Midbrain (tissue), 1 donor: ENCODE measurements at regions not wholly inside any gene's neighbourhood (a gene's known extent, or its start where the extent isn't known, plus 50 kb on each side); places are given as distances from the start of the nearest gene placed in this dataset.
"Not testable (repeated sequence)": the region's sequence is repeated elsewhere in the genome, so short reads cannot be mapped to it uniquely, and the experiment has no call there.

Source experiments
- DNase-seq: peaks from one replicate; lab custom pipeline; 2025; lab: John Stamatoyannopoulos, UW

DNA sequence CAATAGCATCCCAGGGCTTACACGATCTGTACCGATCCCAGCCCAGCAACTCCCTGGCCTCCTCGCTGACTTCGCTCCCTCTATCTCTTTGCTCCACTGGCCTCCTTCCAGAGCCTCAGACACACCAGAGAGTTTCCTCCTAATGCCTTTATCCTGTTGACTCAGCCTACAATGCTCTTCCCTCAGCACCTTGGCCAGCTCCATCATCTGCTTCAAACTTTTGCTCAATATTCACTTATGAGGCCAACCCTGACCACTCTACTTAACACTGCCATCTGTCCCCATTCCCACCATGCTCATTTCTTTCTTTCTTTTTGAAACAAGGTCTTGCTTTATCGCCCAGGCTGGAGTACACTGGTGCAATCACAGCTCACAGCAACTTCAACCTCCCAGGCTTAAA is 180.9 kb downstream of the CEP170 start:
- not testable (repeated sequence) for DNase-seq

DNA sequence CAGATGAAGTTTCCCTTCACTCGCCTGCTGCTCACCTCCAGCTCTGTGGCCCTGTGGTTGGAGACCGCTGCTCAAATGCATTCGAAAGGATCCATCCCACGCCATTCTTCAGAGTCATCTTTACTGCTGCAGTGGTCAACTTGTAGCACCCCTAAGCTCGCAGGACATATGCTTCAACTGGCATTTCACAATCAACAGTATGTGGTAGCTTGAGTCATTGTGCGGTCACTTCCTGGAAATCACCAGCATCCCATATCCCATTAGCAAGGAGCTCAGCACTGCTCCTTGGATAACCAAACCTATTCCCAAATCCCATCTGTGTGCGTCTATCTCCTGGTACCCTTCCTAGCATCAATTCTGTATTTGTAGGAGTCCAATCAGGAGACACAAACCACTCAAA is 188.0 kb downstream of the CEP170 start:
- DNase-seq, result not testable (repeated sequence)

DNA sequence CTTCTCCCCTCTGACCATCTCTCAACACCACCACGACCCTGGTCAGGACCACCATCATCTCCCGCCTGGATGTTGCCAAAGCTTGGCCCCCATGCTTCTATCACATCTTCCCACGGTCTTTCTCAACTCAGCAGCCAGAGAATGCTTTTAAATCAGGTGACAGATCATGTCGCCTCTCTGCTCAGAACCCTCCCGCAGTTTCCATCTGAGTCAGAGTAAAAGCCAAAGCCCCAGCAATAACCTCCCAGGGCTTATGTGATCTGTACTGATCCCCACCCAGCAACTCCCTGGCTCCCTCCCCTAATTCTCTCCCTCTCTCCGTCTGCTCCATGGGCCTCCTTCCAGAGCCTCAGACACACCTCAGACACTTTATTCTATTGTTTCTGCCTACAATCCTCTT is 193.1 kb downstream of the CEP170 start:
- DNase-seq, result not testable (repeated sequence)

DNA sequence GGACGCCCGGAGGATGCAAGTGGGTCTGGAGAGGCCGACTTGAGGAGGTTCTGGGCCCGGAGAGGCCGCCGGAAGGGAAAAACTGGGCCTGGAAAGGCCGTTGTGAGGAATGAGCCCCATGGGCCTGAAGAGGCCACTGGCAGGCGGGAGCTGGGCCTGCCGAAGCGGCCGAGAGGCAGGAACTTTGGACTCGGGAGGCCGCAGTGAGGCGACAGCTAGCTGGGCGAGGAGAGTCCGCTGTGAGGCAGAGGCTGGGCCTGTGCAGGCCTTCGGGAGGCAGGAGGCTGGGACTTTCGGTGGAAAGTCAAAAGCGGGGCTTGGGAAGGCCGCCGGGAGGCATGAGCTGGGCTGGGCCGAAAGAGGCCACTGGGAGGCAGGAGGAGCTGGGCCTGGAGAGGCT is 199.6 kb downstream of the CEP170 start:
- DNase-seq, result not testable (repeated sequence)

DNA sequence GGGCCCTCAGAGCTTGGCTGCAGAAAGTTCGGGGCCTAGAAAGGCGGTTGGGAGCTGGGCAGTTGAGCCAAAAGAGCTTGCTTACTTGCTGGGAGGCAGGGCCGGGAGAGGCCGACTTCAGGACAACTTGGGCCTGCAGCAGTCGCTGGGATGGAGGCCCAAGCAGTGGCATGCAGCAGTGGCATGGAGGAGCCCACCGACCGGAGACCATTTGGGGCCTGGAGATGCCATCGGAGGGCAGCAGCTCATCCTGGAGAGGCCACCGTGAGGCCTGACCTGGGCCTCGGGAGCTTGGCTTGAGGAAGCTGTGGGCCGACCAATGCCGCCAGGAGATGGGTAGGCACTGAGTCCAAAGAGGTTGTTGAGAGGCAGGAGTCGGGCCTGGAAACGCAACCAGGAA is 200.0 kb downstream of the CEP170 start:
- not testable (repeated sequence) for DNase-seq

DNA sequence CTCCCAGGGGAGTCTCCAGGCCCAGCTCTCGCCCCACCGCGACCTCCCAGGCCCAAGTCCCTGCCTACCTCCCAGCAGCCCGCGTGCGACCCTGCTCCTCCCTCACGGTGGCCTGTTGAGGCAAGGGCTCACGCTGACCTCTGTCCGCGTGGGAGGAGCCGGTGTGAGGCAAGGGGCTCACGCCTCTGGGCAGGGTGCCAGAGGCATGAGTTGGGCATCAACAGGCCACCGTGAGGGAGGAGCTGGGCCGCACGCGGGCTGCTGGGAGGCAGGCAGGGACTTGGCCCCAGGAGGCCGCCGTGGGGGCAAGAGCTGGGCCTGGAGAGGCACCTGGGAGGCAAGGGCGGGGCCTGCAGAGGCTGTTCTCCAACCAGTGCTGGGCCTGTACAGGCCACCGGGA is 200.4 kb downstream of the CEP170 start:
- not testable (repeated sequence) for DNase-seq

DNA sequence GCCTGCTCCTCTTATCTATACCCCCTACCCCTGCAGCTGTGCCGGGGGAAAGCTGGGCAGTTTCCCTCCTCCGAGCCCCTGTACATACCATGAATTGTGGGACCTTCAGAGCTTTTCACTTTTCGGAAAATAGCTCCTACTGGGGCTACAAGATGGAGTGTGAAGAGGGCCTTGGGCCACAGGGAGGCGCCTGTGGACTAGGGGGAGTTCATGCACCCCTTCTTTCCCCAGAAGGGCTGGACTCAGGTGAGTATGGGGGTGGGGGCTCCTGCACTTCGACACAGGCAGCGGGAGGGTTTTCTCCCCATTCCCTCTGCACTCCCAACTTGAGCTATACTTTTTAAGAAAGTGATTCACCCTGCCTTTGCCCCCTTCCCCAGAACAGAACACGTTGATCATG is 202.0 kb downstream of the CEP170 start:
- DNase-seq, result not testable (repeated sequence)

DNA sequence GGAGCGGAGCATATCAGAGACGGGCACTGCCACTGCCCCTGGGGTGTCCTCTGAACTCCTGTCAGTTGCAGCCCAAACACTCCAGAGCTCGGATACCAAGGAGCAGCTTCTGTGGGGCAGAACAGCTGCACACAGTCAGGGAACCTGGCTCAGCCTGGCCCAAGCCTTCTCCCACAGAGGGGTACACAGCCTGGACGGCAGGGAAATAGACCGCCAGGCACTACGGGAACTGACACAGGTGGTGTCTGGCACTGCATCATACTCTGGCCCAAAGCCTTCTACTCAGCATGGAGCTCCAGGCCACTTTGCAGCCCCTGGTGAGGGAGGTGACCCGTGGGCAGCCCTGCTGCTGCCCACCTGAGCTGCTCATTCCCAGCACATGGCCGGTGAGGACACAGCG is 204.5 kb downstream of the CEP170 start:
- not testable (repeated sequence) for DNase-seq

DNA sequence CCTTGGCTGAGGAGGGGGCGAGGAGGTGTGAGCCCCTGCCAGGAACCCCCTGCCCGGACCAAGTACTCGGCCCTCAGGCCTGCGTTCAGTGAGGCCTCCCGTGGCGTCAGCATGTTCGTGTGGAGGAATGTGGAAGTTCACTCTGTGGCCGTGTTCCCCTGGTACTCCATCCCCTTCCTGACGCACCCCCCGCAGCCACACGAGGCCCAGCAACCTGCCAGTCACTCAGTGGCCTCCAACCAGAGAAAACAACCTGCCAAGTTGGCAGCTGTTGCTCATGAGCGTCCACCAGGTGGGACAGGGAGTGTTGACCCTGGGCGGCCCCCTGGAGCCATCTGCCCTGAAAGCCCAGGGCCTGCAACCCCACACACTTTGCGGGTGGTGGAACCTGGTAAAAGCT is 205.4 kb downstream of the CEP170 start:
- DNase-seq, result not testable (repeated sequence)

DNA sequence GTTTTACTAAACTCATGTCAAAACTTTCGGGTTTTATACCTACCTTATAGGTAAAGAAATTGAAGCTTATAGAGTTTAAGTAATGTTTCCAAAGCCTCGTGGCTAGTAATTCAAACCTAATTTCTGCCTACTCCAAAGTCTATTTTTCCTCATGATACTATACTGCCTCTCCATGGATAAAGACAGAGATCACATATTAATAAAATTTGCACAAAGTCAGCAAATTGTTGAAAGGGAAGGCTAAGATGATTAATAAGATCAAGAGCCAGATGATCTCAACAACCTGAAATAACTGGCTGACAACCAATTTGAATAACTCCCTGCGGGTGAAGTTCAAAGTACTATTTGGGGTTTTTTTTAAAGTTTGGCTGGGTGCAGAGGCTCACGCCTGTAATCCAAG is 233.7 kb downstream of the CEP170 start:
- not testable (repeated sequence) for DNase-seq

DNA sequence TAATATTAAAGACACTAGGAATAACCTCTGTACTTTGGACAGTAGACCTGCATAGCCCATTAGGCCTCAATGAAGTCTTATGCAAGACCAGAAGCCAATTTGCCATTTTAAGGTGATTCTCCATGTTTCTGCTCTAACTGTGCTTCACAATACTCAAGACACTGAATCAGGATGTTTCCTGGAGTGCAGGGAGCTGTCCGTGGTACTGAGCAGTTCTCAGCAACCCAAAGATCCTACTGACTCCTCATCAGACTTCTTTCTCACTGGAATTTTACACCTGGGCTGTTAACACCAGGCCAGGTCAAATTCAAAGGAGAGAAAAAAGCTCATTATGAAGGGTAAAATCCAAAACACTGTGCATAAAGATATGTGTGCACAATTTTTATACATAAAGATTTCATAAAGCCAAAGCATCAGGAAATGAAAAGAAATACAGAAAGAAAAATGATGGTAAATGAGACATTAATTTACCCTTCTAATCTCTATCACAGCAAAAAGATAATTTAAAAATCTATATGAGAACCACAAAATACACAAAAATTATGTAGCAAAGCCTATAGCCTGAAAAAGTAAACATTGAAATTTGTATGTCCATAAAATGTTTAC is 235.9 kb downstream of the CEP170 start:
- DNase-seq, result not testable (repeated sequence)

DNA sequence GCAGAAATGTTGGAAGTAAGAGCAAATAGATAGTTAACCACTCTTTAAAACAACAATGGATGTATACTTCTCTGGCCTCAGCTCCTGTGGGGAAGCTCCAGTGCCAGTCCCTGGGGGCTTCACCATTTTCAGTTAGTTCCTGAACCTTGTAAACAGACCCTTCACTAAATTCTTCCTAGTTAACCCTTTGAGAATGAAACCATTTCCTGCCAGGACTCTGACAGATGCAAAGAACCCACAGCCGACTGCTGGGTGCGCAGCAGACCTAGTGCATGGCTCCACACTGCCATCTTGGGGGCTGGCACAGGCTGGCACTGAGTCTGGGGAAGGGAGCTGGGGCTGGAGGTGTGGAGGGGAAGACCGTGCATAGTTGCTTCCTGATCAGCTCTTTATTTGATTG is 244.4 kb downstream of the CEP170 start:
- DNase-seq, result not testable (repeated sequence)

DNA sequence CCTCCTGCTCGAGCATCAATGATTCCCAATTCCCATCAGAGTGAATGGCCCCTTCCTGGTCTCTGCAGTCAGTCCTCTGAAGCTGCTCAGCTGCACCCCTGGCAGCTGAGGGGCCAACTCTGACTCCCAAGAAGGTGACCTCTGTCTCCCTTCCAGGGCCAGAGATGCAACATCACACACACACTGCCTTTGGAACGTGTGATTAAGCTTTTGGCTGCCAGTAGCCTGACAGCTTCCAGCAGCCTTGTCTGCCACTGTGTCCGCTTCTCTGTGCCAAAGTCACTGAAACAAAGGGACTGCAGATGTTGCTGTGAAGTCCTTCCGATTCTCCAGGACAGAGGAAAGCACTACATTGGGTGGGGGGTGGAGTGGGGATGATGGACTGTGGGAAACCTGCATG is 254.1 kb downstream of the CEP170 start:
- DNase-seq, result not testable (repeated sequence)

DNA sequence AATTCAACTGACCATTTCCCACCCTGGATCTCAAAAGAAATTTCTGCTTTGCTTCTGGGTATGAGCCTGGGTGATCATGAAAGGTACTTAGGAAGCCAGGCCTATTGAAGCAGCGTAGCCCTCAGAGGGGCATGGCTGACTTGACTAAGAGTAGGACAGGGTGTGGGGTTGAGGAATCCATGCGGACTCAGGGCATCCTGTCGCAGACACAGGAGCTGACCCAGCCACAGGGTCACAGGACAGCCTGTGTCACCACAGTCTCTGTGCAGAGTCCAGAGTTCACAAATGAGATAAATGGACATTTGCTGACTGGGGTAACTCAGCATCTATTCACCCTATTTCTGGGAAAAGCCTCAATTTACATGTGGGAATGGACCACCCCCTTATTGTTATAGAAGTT is 262.3 kb downstream of the CEP170 start:
- DNase-seq, result not testable (repeated sequence)

DNA sequence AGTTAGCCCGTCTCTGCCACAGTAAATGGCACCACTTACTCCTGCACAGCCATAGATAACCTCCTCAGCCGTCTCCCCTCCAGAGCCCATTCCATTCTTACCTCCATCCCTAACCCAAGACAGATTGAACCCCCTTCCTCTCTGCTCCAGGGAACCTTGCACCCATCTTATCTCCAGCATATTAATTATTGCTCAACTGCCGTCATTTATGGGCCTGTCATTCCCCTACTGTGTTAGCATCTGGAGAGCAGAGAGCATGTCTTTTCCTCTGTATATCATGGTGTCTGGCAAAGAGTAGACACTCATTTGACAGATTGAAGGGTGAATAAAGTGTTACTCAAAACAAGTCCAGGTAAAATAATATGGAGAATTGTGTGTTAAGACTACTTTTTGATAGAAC is 270.0 kb downstream of the CEP170 start:
- DNase-seq, result not testable (repeated sequence)

DNA sequence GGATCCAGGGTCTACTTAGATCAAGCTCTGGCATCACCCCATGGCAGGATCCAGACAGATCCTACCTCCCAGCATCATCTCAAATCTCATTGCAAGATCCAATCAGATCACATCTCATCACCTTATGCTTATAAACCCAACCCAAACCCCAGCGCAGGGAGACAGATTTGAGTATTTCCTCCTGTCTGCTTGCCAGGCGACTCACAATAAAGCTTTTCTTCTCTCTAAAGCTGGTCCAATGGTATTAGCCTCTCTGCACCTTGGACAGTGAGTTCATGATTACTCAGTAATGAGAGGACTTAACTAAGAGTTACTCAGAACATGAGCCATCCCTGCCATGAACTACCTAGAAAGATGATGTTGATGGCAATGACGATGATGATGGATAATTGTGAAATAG is 281.7 kb downstream of the CEP170 start:
- DNase-seq, result not testable (repeated sequence)

DNA sequence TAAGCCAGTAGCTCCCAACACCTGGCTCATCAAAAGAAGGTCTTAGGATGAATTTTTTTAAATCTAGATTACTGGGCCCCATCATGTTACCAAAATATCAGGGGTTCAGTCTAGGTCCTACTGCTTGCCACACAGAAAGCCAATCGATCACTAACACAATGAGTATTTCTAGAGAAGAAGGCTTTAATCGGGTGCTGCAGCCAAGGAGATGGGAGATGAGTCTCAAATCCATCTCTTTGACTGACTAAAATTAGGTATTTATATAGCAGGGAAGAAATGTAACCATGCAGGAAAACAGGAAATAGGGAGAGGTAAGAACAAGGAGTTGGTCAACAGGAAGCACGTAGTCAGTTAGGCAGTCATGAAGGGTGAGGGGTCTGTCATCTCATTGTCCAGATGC is 288.2 kb downstream of the CEP170 start:
- no peak for DNase-seq

DNA sequence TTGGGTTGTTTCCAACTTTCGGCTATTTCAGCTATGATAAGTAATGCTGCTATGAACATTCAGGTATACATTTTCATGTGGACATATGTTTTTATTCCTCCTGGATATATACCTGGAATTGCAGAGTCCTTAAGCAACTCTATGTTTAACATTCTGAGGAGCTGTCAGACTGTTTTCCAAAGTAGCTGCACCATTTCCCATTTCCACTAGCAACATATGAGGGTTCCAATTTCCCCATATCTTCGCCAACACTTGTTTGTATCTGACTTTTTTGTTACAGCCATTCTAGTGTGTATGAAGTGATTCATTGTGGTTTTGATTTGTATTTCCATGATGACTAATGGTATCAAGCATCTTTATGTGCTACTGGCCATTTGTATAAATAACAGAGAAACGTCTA is 295.7 kb downstream of the CEP170 start:
- not testable (repeated sequence) for DNase-seq

DNA sequence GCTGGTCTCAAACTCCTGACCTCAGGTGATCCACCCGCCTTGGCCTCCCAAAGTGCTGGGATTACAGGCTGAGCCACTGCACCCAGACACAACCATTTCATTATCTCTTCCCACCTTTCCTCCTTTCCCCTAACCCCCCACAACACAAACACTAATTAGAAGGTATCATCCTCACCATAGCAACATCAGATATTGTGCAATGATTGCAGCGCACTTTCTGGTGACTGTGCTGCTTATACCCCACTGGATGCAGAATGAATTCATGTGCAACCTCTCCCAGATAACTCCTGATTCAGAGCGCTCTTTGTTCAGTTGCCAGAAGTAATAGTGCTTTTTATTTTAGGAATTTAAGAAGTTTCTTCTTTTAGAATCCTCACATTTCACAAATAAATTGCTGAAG is 300.1 kb downstream of the CEP170 start:
- DNase-seq, result not testable (repeated sequence)

DNA sequence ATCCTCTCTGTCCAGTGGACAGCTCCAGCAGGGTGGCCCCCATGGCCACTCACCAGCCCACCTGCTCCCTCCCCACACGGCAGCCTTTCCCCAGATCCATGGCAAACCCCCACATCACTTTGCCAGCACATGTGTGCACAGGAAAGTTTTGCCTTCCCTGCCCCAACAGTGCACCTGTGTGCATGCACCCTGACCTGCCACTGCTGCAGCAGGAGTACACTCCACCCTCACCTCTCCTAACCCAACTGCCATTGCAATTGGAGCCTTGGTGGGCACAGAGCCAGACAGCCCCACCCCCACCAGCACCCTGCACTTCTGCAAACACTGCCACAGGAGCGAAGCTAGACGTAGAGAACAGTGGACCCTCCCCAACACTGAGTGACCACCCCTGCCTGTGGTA is 308.9 kb downstream of the CEP170 start:
- DNase-seq, result no peak

DNA sequence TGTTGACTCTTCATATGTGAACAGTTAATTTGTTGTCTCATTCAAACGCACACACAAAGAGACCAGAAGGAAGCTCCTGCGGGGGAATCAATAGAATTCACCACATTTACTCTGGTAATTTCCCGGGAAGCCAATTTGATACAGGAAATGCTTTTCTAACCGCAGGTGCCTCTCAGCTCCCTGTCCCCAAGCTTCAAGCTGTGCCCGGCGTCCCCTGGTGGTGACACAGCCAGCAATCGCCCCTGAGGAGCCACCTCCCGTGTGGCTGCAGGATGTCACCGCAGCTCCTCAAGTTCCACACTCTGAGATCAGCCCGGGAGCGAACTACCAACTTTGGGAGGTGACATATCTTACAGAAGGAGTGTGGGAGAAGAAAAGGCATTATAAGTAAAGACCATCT is 318.4 kb downstream of the CEP170 start:
- DNase-seq, result not testable (repeated sequence)

DNA sequence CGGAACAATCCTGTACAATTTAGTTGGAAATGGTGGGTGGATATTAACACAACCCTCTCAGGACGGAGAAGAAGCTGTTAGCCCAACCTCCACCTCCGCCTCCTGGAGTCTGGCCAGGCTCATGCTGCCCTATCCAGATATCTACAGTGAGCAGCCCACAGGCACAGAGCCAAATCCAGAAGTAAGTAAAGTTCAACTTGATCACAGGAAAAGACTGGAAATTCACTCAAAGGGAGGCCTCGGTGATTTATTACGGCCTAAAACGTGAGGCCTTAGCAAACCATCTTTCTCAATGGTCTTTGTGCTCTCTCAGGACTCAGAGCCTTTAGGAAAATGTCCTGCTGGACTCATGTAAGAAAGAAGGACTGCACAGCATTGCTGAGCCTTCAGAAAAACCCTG is 330.4 kb downstream of the CEP170 start:
- DNase-seq, result not testable (repeated sequence)

DNA sequence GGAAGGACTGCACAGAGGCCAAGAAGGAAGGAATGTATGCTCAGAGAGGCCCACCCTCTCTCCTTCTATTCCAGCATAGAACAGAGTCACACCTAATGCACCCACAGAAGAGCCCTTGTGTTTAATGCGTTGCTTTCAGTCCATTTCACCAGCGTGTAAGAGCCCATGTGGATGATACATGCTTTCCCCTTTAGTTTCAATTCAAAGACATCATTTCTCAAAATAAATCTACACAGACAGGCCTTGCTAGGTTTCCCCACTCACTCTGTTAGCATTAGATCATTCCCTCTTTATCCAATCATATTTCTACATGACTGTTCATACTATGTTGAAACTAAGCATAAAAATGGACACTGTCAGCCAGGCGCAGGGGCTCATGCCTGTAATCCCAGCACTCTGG is 331.5 kb downstream of the CEP170 start:
- DNase-seq, result not testable (repeated sequence)

DNA sequence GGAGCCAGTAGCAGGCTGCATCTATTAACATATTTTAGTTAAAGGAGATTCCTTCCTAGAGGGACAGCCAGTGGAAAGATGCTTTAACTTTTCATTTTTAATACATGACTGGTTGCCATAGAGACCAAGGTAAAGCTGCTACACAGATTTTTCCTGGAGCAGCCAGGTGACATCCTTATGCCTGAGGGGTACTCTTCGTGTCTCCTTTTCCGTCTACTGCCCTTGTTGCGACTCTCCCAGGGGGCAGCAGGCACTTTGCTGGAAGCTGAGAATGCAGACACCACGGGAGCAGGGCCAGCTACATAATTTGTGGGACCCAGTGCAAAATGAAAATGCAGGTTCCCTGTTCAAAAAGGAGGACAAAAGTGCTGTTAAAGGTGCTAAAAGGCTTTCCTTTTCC is 340.4 kb downstream of the CEP170 start:
- DNase-seq, result not testable (repeated sequence)
